Mesothelial cell of epicardium (in vitro differentiated cells): ENCODE measurements at regions not wholly inside any gene's neighbourhood (a gene's known extent, or its start where the extent isn't known, plus 50 kb on each side); places are given as distances from the start of the nearest gene placed in this dataset.

ENCODE experiments used
- DNase-seq, 2 experiments: peaks; one replicate each; pipeline ENCODE4 v3.0.0; 2021; ENCODE audit warnings: low spot score in 2 of 2; ENCODE audit not compliant: unreplicated experiment in 2 of 2
- H3K27ac Mint-ChIP-seq: 2 replicates; pipeline ENCODE4 v1.8.0; 2021; ENCODE audit warnings: mixed read lengths
- H3K27me3 Mint-ChIP-seq: 2 replicates; pipeline ENCODE4 v1.8.0; 2021; ENCODE audit warnings: low read depth, mixed read lengths
- H3K36me3 Mint-ChIP-seq: 2 replicates; pipeline ENCODE4 v1.8.0; 2021; ENCODE audit warnings: mixed read lengths
- H3K4me1 Mint-ChIP-seq: 2 replicates; pipeline ENCODE4 v1.8.0; 2021; ENCODE audit warnings: mixed read lengths
- H3K4me3 Mint-ChIP-seq: 2 replicates; pipeline ENCODE4 v1.8.0; 2021; ENCODE audit warnings: mild to moderate bottlenecking, moderate library complexity, mixed read lengths
- H3K9me3 Mint-ChIP-seq: 2 replicates; pipeline ENCODE4 v1.8.0; 2021; ENCODE audit warnings: mixed read lengths
- TF ChIP-seq, protein P1 (sequence below): fragments of 200-600 bp; sonication (generic); IDR thresholded peaks from one replicate; pipeline ENCODE4 v1.5.0; 2021; ENCODE audit warnings: antibody characterized with exemption; ENCODE audit not compliant: unreplicated experiment

DNA sequence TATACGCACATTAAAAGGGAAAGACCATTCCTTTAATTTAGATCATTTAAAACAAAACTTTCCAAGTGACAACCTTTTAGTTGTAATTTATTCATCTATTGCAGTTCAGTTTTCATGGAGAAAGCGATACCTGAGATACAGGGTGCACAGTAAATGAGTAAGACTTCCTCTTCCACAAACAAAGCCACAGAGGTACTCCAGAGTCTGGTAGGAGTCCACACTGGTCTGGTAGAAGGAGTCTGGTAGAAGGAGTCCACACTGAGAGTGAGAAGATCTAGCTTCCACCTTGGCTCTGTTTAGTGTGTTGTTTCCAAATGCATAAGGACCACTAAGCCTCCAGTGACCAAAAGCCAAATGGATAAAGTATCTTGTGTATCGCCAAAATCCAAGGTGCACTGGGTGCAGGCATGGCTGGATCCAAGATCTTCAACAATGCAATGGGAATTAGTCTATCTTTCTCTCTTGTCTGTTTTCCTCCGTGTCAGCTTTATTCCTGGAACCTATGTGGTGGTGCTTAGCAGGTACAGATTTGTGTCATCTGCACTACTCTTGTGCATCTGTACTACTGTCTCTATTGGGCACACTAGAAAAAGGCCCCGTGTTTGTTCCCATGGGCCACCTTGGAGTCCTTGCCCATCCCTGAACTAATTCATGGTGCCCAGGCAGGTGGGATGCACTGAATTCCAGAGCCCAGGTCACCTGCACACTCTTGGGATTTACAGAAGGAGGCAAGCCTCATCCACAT, 331.1 kb downstream of the BCL11B start:
- Mint-ChIP-seq H3K36me3 (no peaks in the 10 kb centered on the region), H3K27me3 (peaks cover 41% of the 10 kb centered on the region), H3K4me1 (peaks cover under 1% of the 10 kb centered on the region), H3K9me3 (no peaks in the 10 kb centered on the region), H3K27ac (no peak overlapping the region), H3K4me3 (no peak overlapping the region)
- no peak for DNase-seq
- TF ChIP-seq, protein P1, sequence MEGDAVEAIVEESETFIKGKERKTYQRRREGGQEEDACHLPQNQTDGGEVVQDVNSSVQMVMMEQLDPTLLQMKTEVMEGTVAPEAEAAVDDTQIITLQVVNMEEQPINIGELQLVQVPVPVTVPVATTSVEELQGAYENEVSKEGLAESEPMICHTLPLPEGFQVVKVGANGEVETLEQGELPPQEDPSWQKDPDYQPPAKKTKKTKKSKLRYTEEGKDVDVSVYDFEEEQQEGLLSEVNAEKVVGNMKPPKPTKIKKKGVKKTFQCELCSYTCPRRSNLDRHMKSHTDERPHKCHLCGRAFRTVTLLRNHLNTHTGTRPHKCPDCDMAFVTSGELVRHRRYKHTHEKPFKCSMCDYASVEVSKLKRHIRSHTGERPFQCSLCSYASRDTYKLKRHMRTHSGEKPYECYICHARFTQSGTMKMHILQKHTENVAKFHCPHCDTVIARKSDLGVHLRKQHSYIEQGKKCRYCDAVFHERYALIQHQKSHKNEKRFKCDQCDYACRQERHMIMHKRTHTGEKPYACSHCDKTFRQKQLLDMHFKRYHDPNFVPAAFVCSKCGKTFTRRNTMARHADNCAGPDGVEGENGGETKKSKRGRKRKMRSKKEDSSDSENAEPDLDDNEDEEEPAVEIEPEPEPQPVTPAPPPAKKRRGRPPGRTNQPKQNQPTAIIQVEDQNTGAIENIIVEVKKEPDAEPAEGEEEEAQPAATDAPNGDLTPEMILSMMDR, result no peak

DNA sequence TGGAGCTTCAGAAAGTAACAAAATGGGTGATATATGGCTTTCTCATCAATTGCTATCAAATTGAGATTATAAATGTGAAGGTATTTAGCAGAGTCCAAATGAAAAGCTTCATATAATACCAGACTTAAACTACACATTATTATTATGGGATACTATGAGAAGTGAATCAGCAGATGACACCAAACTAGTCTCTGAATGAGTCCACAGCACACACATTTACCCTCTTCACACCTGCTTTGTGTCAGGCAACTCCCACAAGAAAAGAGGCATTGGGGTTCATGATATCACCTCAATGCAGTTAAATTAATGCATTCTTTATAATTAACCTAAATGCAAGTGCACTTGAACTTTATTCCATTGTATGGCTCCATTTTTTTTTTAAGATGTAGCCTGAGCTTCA, 330.5 kb downstream of the BCL11B start:
- H3K9me3 Mint-ChIP-seq, result no peaks in the 10 kb centered on the region
- H3K27me3 Mint-ChIP-seq, result peaks cover 37% of the 10 kb centered on the region
- no peaks in the 10 kb centered on the region for H3K36me3 Mint-ChIP-seq
- DNase-seq, result no peak
- H3K27ac Mint-ChIP-seq, result no peak overlapping the region
- H3K4me1 Mint-ChIP-seq, result peaks cover 6% of the 10 kb centered on the region
- H3K4me3 Mint-ChIP-seq, result no peak overlapping the region
- TF ChIP-seq, protein P1, result no peak

DNA sequence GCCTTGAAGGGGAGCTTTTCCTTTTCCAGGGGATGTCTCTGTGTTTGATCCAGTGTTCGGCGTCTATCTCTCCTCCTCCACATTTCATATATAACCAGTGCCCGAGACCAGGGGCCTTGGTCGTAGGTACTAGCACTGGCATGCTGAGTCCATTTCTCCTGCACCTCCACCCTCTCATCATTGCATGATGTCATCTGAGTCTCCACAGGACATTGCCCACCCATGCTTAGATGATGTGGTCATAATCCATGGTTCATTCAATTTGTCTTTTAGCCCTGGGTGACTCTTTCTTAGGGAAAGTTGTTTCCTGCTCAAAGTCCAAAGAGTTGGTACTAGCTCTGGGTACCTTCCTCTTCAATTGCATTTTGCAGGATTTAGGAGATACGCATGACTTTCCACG, 328.1 kb downstream of the BCL11B start:
- TF ChIP-seq, protein P1, result no peak
- Mint-ChIP-seq H3K27ac (no peak overlapping the region), H3K9me3 (no peaks in the 10 kb centered on the region), H3K27me3 (peaks cover 22% of the 10 kb centered on the region), H3K4me1 (peaks cover 16% of the 10 kb centered on the region), H3K36me3 (no peaks in the 10 kb centered on the region), H3K4me3 (no peak overlapping the region)
- DNase-seq, result no peak

DNA sequence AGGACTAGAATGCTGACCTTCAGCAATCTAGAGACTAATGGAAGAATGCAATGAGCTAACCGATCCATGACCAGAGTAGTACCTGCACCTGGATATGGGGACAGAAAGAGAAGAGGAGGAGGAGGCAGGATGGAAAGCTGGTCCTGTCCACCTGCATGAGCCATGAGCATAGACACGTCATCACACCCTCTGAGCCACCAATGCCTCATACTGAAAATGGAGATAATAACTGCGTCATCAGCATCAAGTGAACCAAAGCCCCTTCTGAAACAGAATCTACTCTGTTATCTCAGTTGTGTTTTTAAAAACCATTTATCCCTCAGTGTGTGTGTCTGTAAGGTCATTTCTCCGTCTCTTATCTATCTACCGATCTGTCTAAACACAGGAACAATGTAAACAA, 327.0 kb downstream of the BCL11B start:
- Mint-ChIP-seq H3K36me3 (no peaks in the 10 kb centered on the region), H3K4me3 (no peak overlapping the region), H3K9me3 (no peaks in the 10 kb centered on the region), H3K27me3 (peaks cover 11% of the 10 kb centered on the region), H3K27ac (no peak overlapping the region), H3K4me1 (peaks cover 20% of the 10 kb centered on the region)
- TF ChIP-seq, protein P1, result no peak
- DNase-seq, result no peak

DNA sequence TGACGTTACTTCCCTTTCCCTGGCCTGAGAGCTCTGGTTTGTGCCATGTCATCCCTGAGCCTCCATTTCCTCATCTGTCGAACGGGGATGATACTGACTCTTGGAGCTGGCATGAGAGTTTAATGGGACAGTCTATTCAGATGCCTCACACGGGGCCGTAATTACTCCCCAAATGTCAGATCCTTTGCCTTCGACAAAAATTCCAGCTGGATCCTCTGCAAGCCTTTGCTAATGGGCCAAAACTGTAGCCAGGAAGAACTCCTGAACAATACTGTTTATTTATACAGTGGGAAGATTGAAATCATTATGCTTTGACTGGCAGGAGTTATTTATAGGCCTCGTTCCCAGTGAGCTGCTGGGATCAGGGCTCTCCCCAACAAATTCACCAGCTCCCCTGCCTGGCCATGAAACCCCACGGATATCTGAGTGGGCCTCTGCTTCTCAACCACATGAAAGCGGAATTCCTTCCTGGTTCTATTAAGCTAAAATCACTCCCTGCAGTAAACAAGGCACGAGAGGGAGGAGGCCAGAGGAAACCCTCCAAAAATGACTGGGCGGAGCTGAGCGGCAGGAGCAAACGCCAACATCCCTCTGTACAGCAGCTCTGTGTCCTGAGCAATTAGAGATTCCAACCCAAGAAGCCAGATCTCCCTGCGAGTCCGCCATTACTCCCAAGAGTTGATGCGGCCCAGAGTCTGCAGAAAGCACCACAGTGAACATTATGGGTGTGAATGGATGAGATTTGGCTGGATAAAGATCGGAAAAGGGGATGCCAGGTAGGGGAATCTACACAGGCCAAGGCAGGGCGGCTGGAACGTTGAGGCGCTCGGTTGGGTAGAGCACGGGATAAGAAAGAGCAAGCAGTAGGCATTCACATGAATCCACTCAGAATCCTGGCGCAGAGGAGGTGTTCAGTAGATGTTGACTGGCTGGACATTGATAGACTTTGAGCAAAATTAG, 326.1 kb downstream of the BCL11B start:
- H3K36me3 Mint-ChIP-seq, result no peaks in the 10 kb centered on the region
- H3K4me3 Mint-ChIP-seq, result no peak overlapping the region
- peaks cover 20% of the 10 kb centered on the region for H3K4me1 Mint-ChIP-seq
- no peak overlapping the region for H3K27ac Mint-ChIP-seq
- H3K9me3 Mint-ChIP-seq, result no peaks in the 10 kb centered on the region
- TF ChIP-seq, protein P1, result no peak
- H3K27me3 Mint-ChIP-seq, result peaks cover 3% of the 10 kb centered on the region
- no peak for DNase-seq
